Spleen (tissue), 11 donors: ENCODE measurements at regions not wholly inside any gene's neighbourhood (a gene's known extent, or its start where the extent isn't known, plus 50 kb on each side); places are given as distances from the start of the nearest gene placed in this dataset.
A peak's percentile ranks its signal among the peaks of the same experiment; 100 is the strongest.

ENCODE experiments used
- DNase-seq: peaks from one replicate; pipeline ENCODE4 v3.0.0-alpha.2; 2020
- H3K27ac ChIP-seq, 8 donors: fragments of 200-600 bp; sonication (generic) in 7 of 8; 1 replicate in 4 of 8; 2 replicates in 4 of 8; pipeline versions ENCODE4 v1.5.0 to v1.8.0; 2016 to 2021; ENCODE audit warnings: inconsistent platforms in 4 of 8, mild to moderate bottlenecking in 4 of 8, moderate library complexity in 1 of 8
- H3K27me3 ChIP-seq, 7 donors: fragments of 200-600 bp; sonication (generic) in 6 of 7; replicated peaks in 1 of 7; 1 replicate in 4 of 7; 2 replicates in 3 of 7; pipeline versions ENCODE4 v1.5.0 to v1.8.0; 2016 to 2021; ENCODE audit warnings: inconsistent platforms in 3 of 7, mild to moderate bottlenecking in 1 of 7
- H3K36me3 ChIP-seq, 6 donors: fragments of 200-600 bp; sonication (generic) in 5 of 6; 1 replicate in 4 of 6; 2 replicates in 2 of 6; pipeline versions ENCODE4 v1.5.0 to v1.8.0; 2016 to 2021; ENCODE audit warnings: inconsistent platforms in 2 of 6
- H3K4me1 ChIP-seq, 6 donors: fragments of 200-600 bp; sonication (generic) in 5 of 6; 1 replicate in 3 of 6; 2 replicates in 3 of 6; pipeline versions ENCODE4 v1.5.0 to v1.8.0; 2016 to 2021; ENCODE audit warnings: inconsistent platforms in 3 of 6
- H3K4me3 ChIP-seq, 8 donors: fragments of 200-600 bp; sonication (generic) in 7 of 8; 1 replicate in 4 of 8; 2 replicates in 4 of 8; pipeline versions ENCODE4 v1.5.0 to v1.8.0; 2016 to 2021; ENCODE audit warnings: inconsistent platforms in 4 of 8, mild to moderate bottlenecking in 4 of 8, moderate library complexity in 2 of 8
- H3K9me3 ChIP-seq, 8 donors: fragments of 200-600 bp; sonication (generic) in 7 of 8; 1 replicate in 4 of 8; 2 replicates in 4 of 8; pipeline versions ENCODE4 v1.5.0 to v1.8.0; 2016 to 2021; ENCODE audit warnings: inconsistent platforms in 4 of 8
- POLR2A ChIP-seq, 3 donors: fragments of 450-650 bp; IDR thresholded peaks; one replicate each; pipeline ENCODE4 v1.5.1; 2017; ENCODE audit warnings: antibody characterized with exemption in 3 of 3, mild to moderate bottlenecking in 1 of 3
- POLR2AphosphoS5 ChIP-seq, 3 donors: sonication (generic); formaldehyde crosslinking; IDR thresholded peaks; one replicate each; pipeline ENCODE4 v1.5.1; 2017; ENCODE audit warnings: antibody characterized with exemption in 3 of 3
- WGBS, 5 donors: extraction: QIAGEN DNeasy Blood & Tissue Kit in 3 of 5; methylation state at CpG; one replicate each; pipeline versions ENCODE4 v1.1.5 to v1.1.7; 2013 to 2018; 5-methylcytosine and 5-hydroxymethylcytosine counted together
- intact Hi-C: fragments of 100-400 bp; cut with DNase I; formaldehyde crosslinking; loops from one replicate; pipeline ENCODE4 v1.15.0; 2023; ENCODE audit warnings: low total_unique reads
- TF ChIP-seq, protein P1 (sequence below), 11 experiments: fragments of 200-600 bp in 7 of 11; fragments of 450-650 bp in 4 of 11; sonication (generic) in 4 of 11; IDR thresholded peaks in 8 of 11; conservative IDR thresholded peaks in 3 of 11; 1 replicate in 7 of 11; 2 replicates in 4 of 11; pipeline versions ENCODE4 v1.4.0 to v1.8.0; 2016 to 2021; ENCODE audit warnings: antibody characterized with exemption in 11 of 11, inconsistent platforms in 4 of 11, mild to moderate bottlenecking in 1 of 11
- donor health status: healthy with polysubstance abuse.
- donor health status: DM: no; HTN: no; CAD: no; lungs with moderate emphysema.
- donor health status: DM: no; HTN: no; CAD: no.
- donor health status: Bipolar disorder and iron deficiency.
- donor health status: healthy.
- donor health status: DM: no; HTN: no; CAD: no.
- donor health status: DM: yes; HTN: yes; CAD: no.

DNA sequence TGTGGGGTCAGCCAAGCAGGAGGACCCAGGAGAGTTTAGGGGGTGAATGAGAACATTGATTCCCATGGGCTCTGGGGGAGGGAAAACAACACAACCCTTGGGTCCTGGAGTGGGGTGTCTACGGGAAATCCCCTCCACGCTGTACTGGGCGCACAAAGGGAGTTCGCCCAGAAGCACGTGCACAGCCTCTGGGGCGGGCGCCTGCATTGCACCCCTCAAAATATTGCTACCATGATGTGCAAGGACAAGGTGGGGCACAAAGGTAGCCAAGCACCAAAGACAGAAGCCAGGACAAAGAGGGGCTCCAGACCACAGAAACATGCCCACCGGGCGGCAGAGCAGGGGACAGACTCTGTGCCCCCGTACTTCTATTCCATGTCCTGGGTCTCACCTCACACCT, 74.9 kb upstream of the EIF5 start:
- intact Hi-C loops, result no loop called here
- Histone ChIP-seq H3K36me3 (no peaks in the 10 kb centered on the region), H3K4me1 (peaks cover 6 to 14% (median 12%) of the 10 kb centered on the region in 6 donors), H3K4me3 (no peak overlapping the region), H3K27me3 (peaks cover 0 to 18% (median 0%) of the 10 kb centered on the region in 7 donors), H3K27ac (no peak overlapping the region), H3K9me3 (no peaks in the 10 kb centered on the region)
- no peak for DNase-seq
- TF ChIP-seq POLR2AphosphoS5 (IDR thresholded peaks at IDR 0.05), result no peak
- TF ChIP-seq, protein P1, sequence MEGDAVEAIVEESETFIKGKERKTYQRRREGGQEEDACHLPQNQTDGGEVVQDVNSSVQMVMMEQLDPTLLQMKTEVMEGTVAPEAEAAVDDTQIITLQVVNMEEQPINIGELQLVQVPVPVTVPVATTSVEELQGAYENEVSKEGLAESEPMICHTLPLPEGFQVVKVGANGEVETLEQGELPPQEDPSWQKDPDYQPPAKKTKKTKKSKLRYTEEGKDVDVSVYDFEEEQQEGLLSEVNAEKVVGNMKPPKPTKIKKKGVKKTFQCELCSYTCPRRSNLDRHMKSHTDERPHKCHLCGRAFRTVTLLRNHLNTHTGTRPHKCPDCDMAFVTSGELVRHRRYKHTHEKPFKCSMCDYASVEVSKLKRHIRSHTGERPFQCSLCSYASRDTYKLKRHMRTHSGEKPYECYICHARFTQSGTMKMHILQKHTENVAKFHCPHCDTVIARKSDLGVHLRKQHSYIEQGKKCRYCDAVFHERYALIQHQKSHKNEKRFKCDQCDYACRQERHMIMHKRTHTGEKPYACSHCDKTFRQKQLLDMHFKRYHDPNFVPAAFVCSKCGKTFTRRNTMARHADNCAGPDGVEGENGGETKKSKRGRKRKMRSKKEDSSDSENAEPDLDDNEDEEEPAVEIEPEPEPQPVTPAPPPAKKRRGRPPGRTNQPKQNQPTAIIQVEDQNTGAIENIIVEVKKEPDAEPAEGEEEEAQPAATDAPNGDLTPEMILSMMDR (IDR thresholded peaks at IDR 0.05 in 8 of 11, conservative IDR thresholded peaks at IDR 0.05 in 3 of 11), result no peak
- no peak for TF ChIP-seq POLR2A (IDR thresholded peaks at IDR 0.05)
- 81 to 95% (median 92%) methylated on average over 10 of the region's 10 CpGs for WGBS, 5 donors

DNA sequence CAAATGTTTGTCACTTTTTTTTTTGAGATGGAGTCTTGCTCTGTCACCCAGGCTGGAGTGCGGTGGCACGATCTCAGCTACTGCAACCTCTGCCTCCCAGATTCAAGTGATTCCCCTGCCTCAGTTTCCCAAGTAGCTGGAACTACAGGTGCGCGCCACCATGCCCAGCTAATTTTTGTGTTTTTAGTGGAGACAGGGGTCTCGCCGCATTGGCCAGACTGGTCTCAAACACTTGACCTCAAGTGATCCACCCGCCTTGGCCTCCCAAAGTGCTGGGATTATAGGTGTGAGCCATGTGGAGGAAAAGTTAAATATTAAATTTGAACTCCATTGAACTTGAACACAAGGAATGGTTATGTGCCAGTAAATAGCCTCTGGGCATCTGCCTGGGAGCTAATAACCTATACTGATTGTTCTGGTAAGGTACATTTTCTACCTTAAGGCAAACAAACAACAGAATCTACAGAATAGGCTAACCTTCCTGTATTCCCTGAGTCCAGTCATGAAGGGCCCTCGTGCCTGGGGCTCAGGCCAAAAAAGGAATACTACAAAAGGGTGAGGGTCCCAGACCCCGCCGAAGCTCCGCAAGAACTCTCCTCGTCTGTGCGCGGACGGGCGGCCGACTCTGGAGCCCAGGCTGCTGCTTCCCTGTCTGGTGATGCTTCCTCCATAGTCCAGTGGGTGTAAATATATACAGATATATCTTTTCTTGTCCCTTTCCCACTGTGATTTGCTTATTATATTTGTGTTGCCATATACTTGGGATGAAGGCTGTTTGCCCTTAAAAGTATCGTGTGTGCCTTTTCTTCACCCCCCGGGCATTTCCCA, 74.0 kb upstream of the EIF5 start:
- Histone ChIP-seq H3K36me3 (no peaks in the 10 kb centered on the region), H3K27me3 (peaks cover 0 to 22% (median 0%) of the 10 kb centered on the region in 7 donors), H3K4me3 (peak overlapping the region; percentile 20 to 69 (median 33)), H3K9me3 (no peaks in the 10 kb centered on the region), H3K27ac (peak overlapping the region in 6 of 8 donors; percentile 52 to 81 (median 62)), H3K4me1 (peaks cover 6 to 14% (median 12%) of the 10 kb centered on the region in 6 donors)
- 53 to 71% (median 63%) methylated on average over 18 to 19 of the region's 19 CpGs for WGBS, 5 donors
- TF ChIP-seq POLR2AphosphoS5 (IDR thresholded peaks at IDR 0.05) (no peak), POLR2A (IDR thresholded peaks at IDR 0.05) (no peak)
- TF ChIP-seq, protein P1 (IDR thresholded peaks at IDR 0.05 in 8 of 11, conservative IDR thresholded peaks at IDR 0.05 in 3 of 11), result no peak
- DNase-seq, result no peak
- intact Hi-C loops, result no loop called here

DNA sequence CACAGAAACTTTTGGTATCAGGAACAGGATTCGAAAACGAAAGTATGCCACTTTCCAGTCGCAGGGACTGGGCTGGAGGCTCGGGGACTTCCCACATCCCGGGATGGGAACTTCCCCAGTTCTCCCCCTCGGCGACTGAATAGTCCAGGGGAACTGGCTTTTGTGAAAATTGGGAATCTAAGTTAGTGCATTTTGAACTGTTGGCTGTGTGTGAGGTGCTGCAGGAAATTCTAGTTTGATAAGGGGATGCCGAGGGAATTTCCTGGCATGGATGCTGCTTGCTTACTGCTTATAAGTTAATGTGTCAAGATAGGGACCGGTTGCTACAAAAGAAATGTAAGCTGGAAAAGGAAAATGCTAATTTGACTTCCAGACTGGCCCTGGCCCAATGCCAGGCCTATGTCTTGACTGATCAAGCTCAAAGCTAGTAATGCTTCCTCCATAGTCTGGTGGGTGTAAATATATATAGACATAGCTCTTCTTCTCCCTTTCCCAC, 73.4 kb upstream of the EIF5 start:
- 5 to 10% (median 8%) methylated on average over 9 of the region's 9 CpGs for WGBS, 5 donors
- no peak for DNase-seq
- Histone ChIP-seq H3K4me3 (peak overlapping the region; percentile 20 to 69 (median 33)), H3K4me1 (peaks cover 6 to 14% (median 12%) of the 10 kb centered on the region in 6 donors), H3K27me3 (peaks cover 0 to 25% (median 0%) of the 10 kb centered on the region in 7 donors), H3K9me3 (no peaks in the 10 kb centered on the region), H3K36me3 (no peaks in the 10 kb centered on the region), H3K27ac (peak overlapping the region in 6 of 8 donors; percentile 52 to 81 (median 62))
- intact Hi-C loops, result no loop called here
- TF ChIP-seq, protein P1 (IDR thresholded peaks at IDR 0.05 in 8 of 11, conservative IDR thresholded peaks at IDR 0.05 in 3 of 11), result no peak
- peak in 2 of 3 donors; percentile 23 for TF ChIP-seq POLR2AphosphoS5 (IDR thresholded peaks at IDR 0.05)
- TF ChIP-seq POLR2A (IDR thresholded peaks at IDR 0.05), result no peak

DNA sequence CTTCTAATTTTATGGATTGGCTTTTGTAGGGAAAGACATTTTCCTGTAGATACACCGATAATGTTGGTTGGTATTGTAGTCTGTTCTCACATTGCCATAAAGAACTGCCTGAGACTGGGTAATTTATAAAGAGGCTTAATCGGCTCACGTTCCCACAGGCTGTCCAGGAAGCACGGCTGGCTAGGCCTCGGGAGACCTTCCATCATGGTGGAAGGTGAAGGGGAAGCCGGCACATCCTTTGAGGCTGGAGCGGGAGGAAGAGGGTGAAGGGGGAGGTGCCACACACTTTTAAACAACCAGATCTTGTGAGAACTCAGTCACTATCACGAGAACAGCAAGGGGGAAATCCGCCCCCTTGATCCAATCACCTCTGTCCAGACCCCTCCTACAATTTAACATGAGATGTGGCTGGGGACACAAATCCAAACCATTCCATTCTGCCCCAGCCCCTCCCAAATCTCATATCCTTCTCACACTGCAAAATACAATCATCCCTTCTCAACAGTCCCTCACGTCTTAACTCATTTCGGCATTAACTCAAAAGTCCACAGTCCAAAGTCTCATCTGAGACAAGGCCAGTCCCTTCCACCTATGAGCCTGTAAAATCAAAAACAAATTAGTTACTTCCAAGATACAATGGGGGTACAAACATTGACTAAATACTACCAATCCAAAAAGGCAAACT, 66.7 kb upstream of the EIF5 start:
- Histone ChIP-seq H3K27me3 (peaks cover 0 to 74% (median 6%) of the 10 kb centered on the region in 7 donors), H3K27ac (no peak overlapping the region), H3K9me3 (no peaks in the 10 kb centered on the region), H3K36me3 (no peaks in the 10 kb centered on the region), H3K4me3 (no peak overlapping the region), H3K4me1 (no peaks in the 10 kb centered on the region)
- 75 to 81% (median 80%) methylated on average over 11 of the region's 11 CpGs for WGBS, 5 donors
- TF ChIP-seq POLR2A (IDR thresholded peaks at IDR 0.05) (no peak), POLR2AphosphoS5 (IDR thresholded peaks at IDR 0.05) (no peak)
- TF ChIP-seq, protein P1 (IDR thresholded peaks at IDR 0.05 in 8 of 11, conservative IDR thresholded peaks at IDR 0.05 in 3 of 11), result no peak
- no peak for DNase-seq
- intact Hi-C loops, result no loop called here
